DOHH2 (cell line): ENCODE measurements at regions not wholly inside any gene's neighbourhood (a gene's known extent, or its start where the extent isn't known, plus 50 kb on each side); places are given as distances from the start of the nearest gene placed in this dataset.

Source experiments
- H3F3A ChIP-seq: fragments of 200-600 bp; sonication (generic), shearing (Covaris generic); 2 replicates; pipeline ENCODE4 v1.6.0; 2016; ENCODE audit warnings: antibody characterized with exemption, mild to moderate bottlenecking; ENCODE audit not compliant: control insufficient read depth, insufficient read depth
- H3K27ac ChIP-seq: fragments of 200-600 bp; sonication (generic); 2 replicates; pipeline ENCODE4 v1.5.1; 2014; ENCODE audit warnings: low read depth, mild to moderate bottlenecking, low read length, moderate library complexity
- H3K27me3 ChIP-seq: fragments of 200-600 bp; sonication (generic); 2 replicates; pipeline ENCODE4 v1.6.1; 2014; ENCODE audit warnings: mild to moderate bottlenecking, low read length, mixed read lengths; ENCODE audit not compliant: control insufficient read depth
- H3K36me3 ChIP-seq: fragments of 200-600 bp; sonication (generic); 2 replicates; pipeline ENCODE4 v1.6.1; 2014; ENCODE audit warnings: mild to moderate bottlenecking, low read length, moderate library complexity, mixed read lengths; ENCODE audit not compliant: control insufficient read depth
- H3K4me1 ChIP-seq: fragments of 200-600 bp; sonication (generic); 2 replicates; pipeline ENCODE4 v1.6.1; 2014; ENCODE audit warnings: mild to moderate bottlenecking, low read length, mixed read lengths; ENCODE audit not compliant: control insufficient read depth
- H3K4me2 ChIP-seq: fragments of 200-600 bp; sonication (generic); 2 replicates; pipeline ENCODE4 v1.6.0; 2014; ENCODE audit warnings: mild to moderate bottlenecking, low read length, moderate library complexity
- H3K4me3 ChIP-seq: fragments of 200-600 bp; sonication (generic); 2 replicates; pipeline ENCODE4 v1.5.1; 2014; ENCODE audit warnings: mild to moderate bottlenecking, low read length, mixed read lengths
- H3K79me2 ChIP-seq: fragments of 200-600 bp; sonication (generic); 2 replicates; pipeline ENCODE4 v1.6.1; 2014; ENCODE audit warnings: mild to moderate bottlenecking, low read length, mixed read lengths; ENCODE audit not compliant: control insufficient read depth
- H3K9me2 ChIP-seq: fragments of 200-600 bp; sonication (generic); replicated peaks from 2 replicates; pipeline ENCODE4 v1.6.1; 2014; ENCODE audit warnings: mild to moderate bottlenecking, low read length, mixed read lengths; ENCODE audit not compliant: control insufficient read depth
- H3K9me3 ChIP-seq: fragments of 200-600 bp; sonication (generic); 2 replicates; pipeline ENCODE4 v1.6.1; 2014; ENCODE audit warnings: antibody characterized with exemption, low read length, mixed read lengths; ENCODE audit not compliant: control insufficient read depth, insufficient read depth
- H4K20me1 ChIP-seq: fragments of 200-600 bp; sonication (generic); 2 replicates; pipeline ENCODE4 v1.6.0; 2014; ENCODE audit warnings: low read depth, mild to moderate bottlenecking, antibody characterized with exemption, low read length, moderate library complexity; ENCODE audit not compliant: control insufficient read depth, insufficient read depth
- CTCF ChIP-seq: fragments of 200-600 bp; sonication (generic); IDR thresholded peaks from one replicate; pipeline ENCODE4 v1.5.1; 2014; ENCODE audit warnings: antibody characterized with exemption, mild to moderate bottlenecking, low read depth, low read length; ENCODE audit not compliant: poor library complexity, severe bottlenecking
- EZH2phosphoT487 ChIP-seq: fragments of 200-600 bp; sonication (generic); IDR thresholded peaks from 2 replicates; pipeline ENCODE4 v1.6.1; 2017; ENCODE audit warnings: borderline replicate concordance, mild to moderate bottlenecking, antibody characterized with exemption, low read length, moderate library complexity, mixed read lengths

- no peaks in the 10 kb centered on the region for H3K36me3 ChIP-seq
These were observed 96.3 kb downstream of the RAB11FIP2 start for GRCh38 chr10:117950408-117950807.

More at GRCh38 chr10:117950408-117950807, 96.3 kb downstream of the RAB11FIP2 start:
- Histone ChIP-seq H3K4me2 (no peak overlapping the region), H4K20me1 (no peaks in the 10 kb centered on the region), H3K4me1 (no peaks in the 10 kb centered on the region), H3K79me2 (no peaks in the 10 kb centered on the region), H3F3A (no peaks in the 10 kb centered on the region), H3K27ac (no peak overlapping the region), H3K9me2 (no peaks in the 10 kb centered on the region), H3K27me3 (no peaks in the 10 kb centered on the region), H3K4me3 (no peak overlapping the region), H3K9me3 (no peaks in the 10 kb centered on the region)
- TF ChIP-seq EZH2phosphoT487 (no peak), CTCF (no peak)
